HS-5 (cell line): ENCODE measurements at regions not wholly inside any gene's neighbourhood (a gene's known extent, or its start where the extent isn't known, plus 50 kb on each side); places are given as distances from the start of the nearest gene placed in this dataset.

Source experiments
- DNase-seq: peaks from one replicate; pipeline ENCODE4 v3.0.0-alpha.2; 2012; ENCODE audit warnings: low read depth

- DNase-seq, result no peak
These were observed 88.2 kb upstream of the LINC01488 start for GRCh38 chr11:69393178-69393832.

- no peak for DNase-seq
These were observed 87.6 kb upstream of the LINC01488 start for GRCh38 chr11:69393865-69394233.

DNA sequence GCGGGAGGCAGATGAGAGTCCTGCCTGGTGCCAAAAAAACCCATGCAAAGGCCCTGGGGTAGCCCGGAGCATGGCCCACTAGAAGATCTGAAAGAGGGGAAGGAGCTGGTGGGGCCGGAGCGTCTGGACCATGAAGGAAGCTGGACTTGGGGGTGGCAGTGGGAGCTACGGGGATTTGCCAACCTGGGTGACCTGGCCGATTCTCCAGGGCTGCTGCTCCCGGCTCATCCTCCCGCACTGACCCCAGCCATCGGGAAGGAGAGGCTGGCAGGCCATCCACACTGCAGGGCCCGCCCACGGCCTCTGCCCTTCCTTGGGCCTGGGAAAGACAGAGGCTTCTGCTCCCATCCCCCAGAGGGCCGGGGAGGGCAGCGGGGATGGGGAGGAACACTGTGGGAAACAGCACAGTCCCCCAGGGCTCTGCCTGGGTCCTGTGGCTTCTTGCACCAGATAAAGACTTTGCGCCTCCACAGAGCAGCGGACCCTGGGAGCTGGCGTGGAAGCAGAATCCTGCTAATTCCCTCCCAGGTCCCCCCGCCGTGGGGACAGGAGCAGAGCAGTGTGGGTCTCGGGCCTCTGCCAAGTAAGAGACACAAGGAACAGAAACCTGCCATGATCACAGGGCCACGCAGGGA, 87.1 kb upstream of the LINC01488 start:
- DNase-seq, result no peak

DNA sequence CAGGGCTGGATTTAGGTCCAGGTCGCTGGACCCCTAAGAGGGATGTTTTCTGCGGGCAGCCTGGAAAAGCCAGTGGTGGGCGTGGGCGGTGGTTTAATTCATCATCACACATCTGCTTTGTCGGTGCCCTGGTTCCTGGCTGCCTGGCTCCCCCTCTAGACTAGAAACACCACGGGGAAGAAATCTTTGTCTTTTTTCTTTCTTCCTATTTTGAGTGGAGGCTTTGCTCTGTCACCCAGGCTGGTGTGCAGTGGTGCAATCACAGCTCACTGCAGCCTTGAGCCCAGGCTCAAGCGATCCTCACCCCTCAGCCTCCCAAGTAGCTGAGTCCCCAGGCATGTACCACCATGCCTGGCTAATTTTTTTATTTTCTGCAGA, 86.6 kb upstream of the LINC01488 start:
- DNase-seq, result no peak

- DNase-seq, result no peak
These were observed 86.2 kb upstream of the LINC01488 start for GRCh38 chr11:69395287-69395686.

DNA sequence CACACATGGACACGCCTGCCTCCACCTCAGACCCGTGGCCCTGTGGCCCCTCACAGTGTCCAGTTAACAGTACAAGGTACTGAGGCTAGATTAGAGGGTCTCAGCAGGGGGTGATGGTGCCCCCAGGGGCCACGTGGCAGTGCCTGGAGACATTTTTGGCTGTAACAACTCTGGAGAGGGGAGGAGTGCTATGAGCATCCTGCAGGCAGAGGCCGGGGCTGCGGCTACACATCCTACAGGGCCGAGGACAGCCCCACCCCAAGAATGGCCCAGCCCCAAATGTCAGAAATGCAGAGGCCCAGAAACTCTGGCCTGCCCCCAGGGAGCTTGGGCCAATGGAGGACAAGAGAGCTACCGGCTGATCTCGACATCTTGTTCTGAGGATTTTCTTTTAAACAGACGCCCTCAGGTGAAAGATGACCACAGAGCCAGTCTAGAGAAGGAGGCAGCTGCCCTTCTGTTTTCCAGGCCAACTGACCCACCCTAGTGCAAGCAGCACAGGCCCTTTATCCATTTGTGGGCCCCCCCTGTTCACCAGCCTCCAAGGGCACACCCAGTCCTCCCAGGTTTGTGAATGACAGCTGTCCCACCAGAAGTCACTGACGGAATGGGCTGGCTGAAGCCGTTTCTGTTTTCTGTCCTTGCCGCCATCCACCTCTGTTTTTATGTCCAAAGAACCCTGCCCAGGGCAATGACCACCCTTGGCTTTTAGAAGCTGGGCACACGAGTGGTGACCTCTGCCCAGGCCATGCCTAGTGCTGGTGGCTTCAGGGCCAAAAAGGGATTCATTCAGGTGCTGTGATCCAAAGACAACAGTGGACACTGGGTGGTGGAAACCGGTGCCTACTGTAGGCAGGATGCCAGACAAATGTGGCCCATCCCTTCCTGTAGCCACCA, 85.2 kb upstream of the LINC01488 start:
- DNase-seq, result no peak

DNA sequence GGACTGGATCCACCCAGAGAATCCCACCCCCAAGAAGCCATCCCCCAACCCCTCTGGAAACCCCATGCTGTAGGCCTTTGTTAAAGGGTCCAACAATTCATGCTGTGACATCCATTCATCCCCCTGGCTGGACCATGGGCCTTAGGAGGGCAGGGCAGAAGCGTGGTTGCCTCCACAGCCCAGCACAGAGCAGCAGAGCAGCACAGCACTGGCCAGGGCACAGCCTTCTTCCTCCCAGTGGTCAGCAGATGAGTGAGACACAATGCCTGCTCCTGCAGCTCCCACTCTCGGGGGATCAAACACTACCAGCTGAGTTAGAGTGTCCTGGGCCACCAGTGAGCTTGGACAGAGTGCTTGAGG, 84.5 kb upstream of the LINC01488 start:
- no peak for DNase-seq

GRCh38 chr11:69397732-69398131, 83.7 kb upstream of the LINC01488 start:
- DNase-seq, result no peak

- DNase-seq, result no peak
These were observed 82.7 kb upstream of the LINC01488 start for GRCh38 chr11:69398529-69399492.

- DNase-seq, result no peak
These were observed 81.3 kb upstream of the LINC01488 start for GRCh38 chr11:69400140-69400539.

- no peak for DNase-seq
These were observed 80.5 kb upstream of the LINC01488 start for GRCh38 chr11:69400771-69401590.

DNA sequence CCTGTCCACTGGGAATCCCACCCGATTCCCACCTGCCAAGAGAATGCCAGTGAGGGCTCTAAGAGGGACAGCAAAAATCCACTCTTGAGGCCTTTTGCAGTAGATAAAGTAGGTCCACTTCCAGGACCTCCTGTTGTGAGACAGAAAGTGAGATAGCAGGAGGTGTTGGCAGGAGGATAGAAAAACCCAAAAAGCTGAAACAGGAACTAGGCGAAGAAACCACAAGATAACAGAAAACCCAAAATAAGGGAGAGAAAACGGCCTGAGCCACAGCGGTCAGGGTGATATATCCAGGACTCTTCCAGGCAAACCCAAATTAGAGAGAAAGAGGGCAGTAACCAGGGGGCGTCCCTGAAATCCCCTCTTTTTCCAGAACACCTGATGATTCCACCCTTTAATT, 79.7 kb upstream of the LINC01488 start:
- DNase-seq, result no peak

DNA sequence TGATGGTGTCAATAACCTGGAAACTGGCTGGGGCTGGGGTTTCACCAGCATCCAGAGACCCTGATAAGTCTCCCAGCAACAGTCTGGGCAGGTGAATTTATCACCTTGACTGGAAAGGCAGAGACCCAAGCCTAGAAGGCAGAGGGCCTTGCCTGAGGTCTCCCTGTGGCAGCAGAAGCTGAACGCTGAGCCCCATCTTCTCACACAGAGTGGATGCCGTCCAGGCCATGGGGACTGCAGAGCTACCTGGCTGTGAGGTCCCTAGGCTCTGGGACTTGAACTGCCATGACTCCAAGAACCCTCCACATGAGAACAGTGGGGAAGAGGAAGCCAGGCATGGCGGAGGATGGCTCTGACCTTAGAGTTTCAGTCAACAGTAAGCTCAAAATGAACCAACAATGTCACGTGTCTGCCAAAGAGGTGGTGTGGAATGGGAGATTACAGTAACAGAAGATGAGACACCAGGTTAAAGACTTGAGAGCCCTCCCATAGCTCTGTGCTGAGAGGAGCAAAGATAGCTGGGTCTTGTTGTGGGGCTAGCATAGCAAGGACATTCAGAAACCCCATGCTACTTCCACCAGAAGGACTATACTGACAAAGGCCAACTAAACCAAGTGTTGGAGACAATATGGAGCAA, 79.1 kb upstream of the LINC01488 start:
- no peak for DNase-seq

DNA sequence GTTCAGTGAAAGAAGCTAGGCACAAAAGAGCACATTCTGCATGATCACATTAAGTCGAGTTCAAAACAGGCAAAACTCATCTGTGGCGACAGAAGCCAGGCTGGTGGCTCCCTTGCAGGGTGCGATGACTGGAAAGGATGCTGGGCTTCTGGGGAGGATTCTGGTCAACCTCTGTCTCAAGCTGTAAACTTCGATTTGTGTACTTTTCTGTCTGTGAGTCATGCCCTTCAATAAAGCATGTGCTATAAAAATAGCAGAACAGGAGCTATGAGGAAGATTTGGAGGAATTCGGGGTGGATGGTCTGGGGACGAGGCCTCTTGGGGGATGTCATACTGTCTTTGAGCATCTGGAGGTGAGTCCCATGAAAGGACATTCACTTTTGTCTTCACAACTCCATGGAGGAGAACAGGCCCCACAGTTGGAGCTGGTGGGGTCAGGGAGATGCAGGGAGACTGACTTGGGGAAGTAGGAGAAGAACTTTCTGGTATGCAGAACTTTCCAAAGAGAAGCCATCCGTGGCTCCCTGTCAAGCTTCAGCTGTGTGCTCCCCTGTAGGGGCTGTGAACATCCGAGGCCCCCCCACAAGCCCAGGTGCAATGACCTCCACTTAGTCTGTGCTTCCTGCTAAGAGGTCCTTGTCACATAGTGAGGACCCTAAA, 77.8 kb upstream of the LINC01488 start:
- peak; percentile 24 for DNase-seq

DNA sequence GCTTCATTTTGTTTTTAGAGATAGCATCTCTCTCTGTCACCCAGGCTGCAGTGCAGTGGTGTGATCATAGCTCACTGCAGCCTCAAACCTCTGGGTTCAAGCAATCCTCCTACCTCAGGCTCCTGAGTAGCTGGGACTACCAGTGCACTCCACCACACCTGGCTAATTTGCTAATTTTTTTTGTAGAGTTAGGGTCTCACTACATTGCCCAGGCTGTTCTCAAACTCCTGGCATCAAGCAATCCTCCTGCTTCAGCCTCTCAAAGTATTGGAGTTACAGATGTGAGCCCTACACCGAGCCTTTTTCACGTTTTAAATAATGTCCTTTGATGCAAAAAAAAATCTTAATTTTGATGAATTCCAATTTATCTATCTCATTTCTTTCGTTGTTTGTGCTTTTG, 75.4 kb upstream of the LINC01488 start:
- no peak for DNase-seq

DNA sequence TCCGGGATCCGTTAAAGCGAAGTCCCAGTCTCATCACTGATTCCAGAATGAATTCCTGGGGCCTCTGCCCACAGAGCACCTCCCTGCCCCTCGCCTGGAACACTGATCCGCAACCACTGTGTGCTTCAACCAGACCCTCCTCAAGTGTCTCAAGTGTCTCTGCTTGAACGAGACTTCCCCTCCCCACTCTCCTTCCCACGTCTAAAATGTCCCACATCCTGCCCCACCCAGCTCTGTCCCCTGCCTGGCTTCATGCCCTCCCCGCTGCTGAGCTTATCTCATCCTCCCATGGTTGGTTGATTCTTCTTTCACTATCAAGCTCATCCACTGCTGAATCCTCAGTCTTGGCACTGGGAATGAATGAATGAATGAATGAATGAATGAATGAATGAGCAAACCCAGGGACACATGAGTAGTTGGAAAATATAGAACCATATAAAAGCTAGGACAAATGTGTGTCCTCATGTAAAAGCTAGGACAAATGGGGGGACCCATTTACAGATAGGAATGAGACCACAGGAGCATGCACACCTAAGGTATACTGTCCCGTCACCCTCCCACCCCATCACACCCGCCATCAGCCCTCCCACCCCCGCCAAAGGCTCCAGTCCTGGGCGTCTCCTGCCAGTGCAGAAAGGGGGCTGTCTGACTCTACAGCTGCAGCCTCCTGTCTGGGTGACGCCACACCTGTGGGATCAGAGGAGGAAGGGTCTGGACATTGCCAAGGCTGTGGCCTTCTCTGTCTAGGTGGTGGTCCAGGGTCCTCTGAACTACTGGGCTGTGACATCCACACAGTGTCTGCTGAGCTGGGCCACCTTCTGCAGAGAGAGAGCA, 71.4 kb upstream of the LINC01488 start:
- DNase-seq, result no peak

DNA sequence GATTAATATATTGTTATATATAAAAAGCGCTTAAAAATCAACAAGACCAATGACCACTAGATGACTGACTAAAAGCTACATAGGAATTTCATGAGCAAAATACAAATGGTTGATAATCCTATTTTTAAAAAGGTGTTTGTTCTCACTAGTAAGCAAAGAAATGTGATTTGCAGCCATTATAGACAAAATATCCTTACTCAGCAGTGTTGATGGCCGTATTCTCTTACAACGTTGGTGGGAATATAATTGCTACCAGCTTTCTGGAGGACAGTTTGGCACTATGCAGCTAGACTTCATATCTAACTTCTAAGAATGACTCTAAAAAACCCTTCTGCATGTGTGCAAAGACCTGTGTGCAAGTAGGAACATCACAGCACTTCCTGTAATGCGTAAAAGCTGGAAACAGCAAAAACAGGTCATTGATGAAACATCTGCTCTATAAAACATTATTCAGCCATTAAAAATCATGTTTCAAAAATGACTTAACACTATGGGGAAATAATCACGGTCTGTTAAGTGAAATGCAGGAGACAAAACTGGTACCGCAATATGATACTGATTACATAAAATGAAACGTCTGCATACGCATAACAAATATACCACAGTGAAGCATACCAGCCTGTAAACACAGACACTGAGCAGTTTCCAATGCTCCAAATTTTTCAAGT, 70.1 kb upstream of the LINC01488 start:
- peak; percentile 13 for DNase-seq

GRCh38 chr11:69413015-69413801, 68.3 kb upstream of the LINC01488 start:
- no peak for DNase-seq
